Endodermal cell (in vitro differentiated cells): ENCODE measurements at regions not wholly inside any gene's neighbourhood (a gene's known extent, or its start where the extent isn't known, plus 50 kb on each side); places are given as distances from the start of the nearest gene placed in this dataset.

ENCODE experiments used
- DNase-seq: peaks from one replicate; pipeline ENCODE4 v3.0.0-alpha.2; 2017
- H3K27ac ChIP-seq: 2 replicates; pipeline ENCODE4 v1.5.1; 2013; ENCODE audit warnings: mild to moderate bottlenecking, low read depth, low read length, moderate library complexity
- H3K27me3 ChIP-seq: 2 replicates; pipeline ENCODE4 v1.6.1; 2013; ENCODE audit warnings: mild to moderate bottlenecking, low read length, moderate library complexity; ENCODE audit not compliant: insufficient read depth, control insufficient read depth, poor library complexity, severe bottlenecking
- H3K36me3 ChIP-seq: 2 replicates; pipeline ENCODE4 v1.7.0; 2013; ENCODE audit warnings: mild to moderate bottlenecking, low read length, moderate library complexity; ENCODE audit not compliant: control insufficient read depth, insufficient read depth
- H3K4me1 ChIP-seq: one replicate; pipeline ENCODE4 v1.7.0; 2013; ENCODE audit warnings: low read length; ENCODE audit not compliant: control insufficient read depth, insufficient read depth
- H3K4me3 ChIP-seq: 2 replicates; pipeline ENCODE4 v1.5.1; 2013; ENCODE audit warnings: mild to moderate bottlenecking, low read length, moderate library complexity
- H3K9ac ChIP-seq: 2 replicates; pipeline ENCODE4 v1.6.1; 2013; ENCODE audit warnings: mild to moderate bottlenecking, low read length, moderate library complexity; ENCODE audit not compliant: poor library complexity, severe bottlenecking; ENCODE audit errors: extremely low read depth
- H3K9me3 ChIP-seq: 2 replicates; pipeline ENCODE4 v1.6.1; 2013; ENCODE audit warnings: mild to moderate bottlenecking, low read length, moderate library complexity; ENCODE audit not compliant: control insufficient read depth
- H3K27ac Mint-ChIP-seq: 2 replicates; pipeline ENCODE4 v1.8.0; 2020; ENCODE audit warnings: mixed read lengths
- H3K27me3 Mint-ChIP-seq: 2 replicates; pipeline ENCODE4 v1.8.0; 2021; ENCODE audit warnings: mild to moderate bottlenecking, mixed read lengths; ENCODE audit not compliant: insufficient read depth
- H3K36me3 Mint-ChIP-seq: 2 replicates; pipeline ENCODE4 v1.8.0; 2020; ENCODE audit warnings: low read depth, mixed read lengths
- H3K4me1 Mint-ChIP-seq: 2 replicates; pipeline ENCODE4 v1.8.0; 2020; ENCODE audit warnings: mixed read lengths
- H3K4me3 Mint-ChIP-seq: 2 replicates; pipeline ENCODE4 v1.8.0; 2020; ENCODE audit warnings: mild to moderate bottlenecking, moderate library complexity, mixed read lengths
- H3K9me3 Mint-ChIP-seq: 2 replicates; pipeline ENCODE4 v1.8.0; 2020; ENCODE audit warnings: mild to moderate bottlenecking, mixed read lengths
- WGBS, 2 experiments: methylation state at CpG; one replicate each; pipeline versions ENCODE4 v1.1.5 to v1.1.7; 2013; ENCODE audit warnings: missing lambda C conversion rate in 2 of 2, mixed read lengths in 1 of 2; ENCODE audit not compliant: insufficient coverage in 1 of 2, insufficient read length in 1 of 2; 5-methylcytosine and 5-hydroxymethylcytosine counted together
- TF ChIP-seq, protein P1 (sequence below): fragments of 200-600 bp; sonication (generic); conservative IDR thresholded peaks from 2 replicates; pipeline ENCODE4 v1.5.0; 2021; ENCODE audit warnings: antibody characterized with exemption, mild to moderate bottlenecking

GRCh38 chr15:99845009-99845408, 111.8 kb upstream of the LYSMD4 start:
- Mint-ChIP-seq H3K4me3 (no peak overlapping the region), H3K27ac (no peak overlapping the region), H3K36me3 (no peaks in the 10 kb centered on the region), H3K4me1 (no peaks in the 10 kb centered on the region), H3K9me3 (no peaks in the 10 kb centered on the region), H3K27me3 (no peaks in the 10 kb centered on the region)
- TF ChIP-seq, protein P1, sequence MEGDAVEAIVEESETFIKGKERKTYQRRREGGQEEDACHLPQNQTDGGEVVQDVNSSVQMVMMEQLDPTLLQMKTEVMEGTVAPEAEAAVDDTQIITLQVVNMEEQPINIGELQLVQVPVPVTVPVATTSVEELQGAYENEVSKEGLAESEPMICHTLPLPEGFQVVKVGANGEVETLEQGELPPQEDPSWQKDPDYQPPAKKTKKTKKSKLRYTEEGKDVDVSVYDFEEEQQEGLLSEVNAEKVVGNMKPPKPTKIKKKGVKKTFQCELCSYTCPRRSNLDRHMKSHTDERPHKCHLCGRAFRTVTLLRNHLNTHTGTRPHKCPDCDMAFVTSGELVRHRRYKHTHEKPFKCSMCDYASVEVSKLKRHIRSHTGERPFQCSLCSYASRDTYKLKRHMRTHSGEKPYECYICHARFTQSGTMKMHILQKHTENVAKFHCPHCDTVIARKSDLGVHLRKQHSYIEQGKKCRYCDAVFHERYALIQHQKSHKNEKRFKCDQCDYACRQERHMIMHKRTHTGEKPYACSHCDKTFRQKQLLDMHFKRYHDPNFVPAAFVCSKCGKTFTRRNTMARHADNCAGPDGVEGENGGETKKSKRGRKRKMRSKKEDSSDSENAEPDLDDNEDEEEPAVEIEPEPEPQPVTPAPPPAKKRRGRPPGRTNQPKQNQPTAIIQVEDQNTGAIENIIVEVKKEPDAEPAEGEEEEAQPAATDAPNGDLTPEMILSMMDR: no peak
- no peak overlapping the region for H3K4me3 ChIP-seq
- H3K4me1 ChIP-seq: no peaks in the 10 kb centered on the region
- no peak overlapping the region for H3K27ac ChIP-seq
- no peak overlapping the region for H3K9ac ChIP-seq
- no peak for DNase-seq
- 95 to 100% methylated on average over 1 to 3 of the region's 3 CpGs for WGBS, 2 experiments
- no peaks in the 10 kb centered on the region for H3K27me3 ChIP-seq
- H3K9me3 ChIP-seq: no peaks in the 10 kb centered on the region
- H3K36me3 ChIP-seq: no peaks in the 10 kb centered on the region

DNA sequence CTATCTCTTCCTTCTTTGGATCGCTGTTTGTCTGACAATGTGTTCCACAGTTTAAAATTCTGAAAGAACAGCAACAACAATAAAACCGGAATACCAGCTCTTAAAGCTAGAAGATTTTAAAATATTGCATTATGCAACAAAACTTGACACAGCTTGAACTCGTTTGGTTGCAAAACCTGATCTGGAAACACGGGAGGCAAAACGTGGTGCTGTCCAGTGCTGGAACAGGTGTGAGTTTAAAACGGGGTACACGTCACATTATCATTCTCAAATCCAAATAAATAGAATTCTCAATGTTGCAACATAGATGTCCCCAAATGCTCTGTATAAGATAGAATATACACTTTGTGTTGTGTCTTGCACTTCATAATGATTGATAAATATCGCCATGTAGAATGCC, 110.9 kb upstream of the LYSMD4 start:
- Histone ChIP-seq H3K27ac (no peak overlapping the region), H3K4me3 (no peak overlapping the region), H3K9ac (no peak overlapping the region), H3K36me3 (no peaks in the 10 kb centered on the region), H3K9me3 (no peaks in the 10 kb centered on the region), H3K4me1 (no peaks in the 10 kb centered on the region), H3K27me3 (no peaks in the 10 kb centered on the region)
- TF ChIP-seq, protein P1: no peak
- no peak for DNase-seq
- Mint-ChIP-seq H3K9me3 (no peaks in the 10 kb centered on the region), H3K27me3 (no peaks in the 10 kb centered on the region), H3K4me3 (no peak overlapping the region), H3K4me1 (no peaks in the 10 kb centered on the region), H3K27ac (no peak overlapping the region), H3K36me3 (no peaks in the 10 kb centered on the region)
- 65 to 81% methylated on average over 3 to 7 of the region's 8 CpGs for WGBS, 2 experiments

- WGBS, 2 experiments: 80 to 89% methylated on average over 1 of the region's 1 CpG
- H3K27ac ChIP-seq: no peak overlapping the region
- Mint-ChIP-seq H3K4me1 (no peaks in the 10 kb centered on the region), H3K4me3 (no peak overlapping the region), H3K27ac (no peak overlapping the region), H3K36me3 (no peaks in the 10 kb centered on the region), H3K9me3 (no peaks in the 10 kb centered on the region), H3K27me3 (no peaks in the 10 kb centered on the region)
- no peaks in the 10 kb centered on the region for H3K4me1 ChIP-seq
- H3K4me3 ChIP-seq: no peak overlapping the region
- H3K9me3 ChIP-seq: no peaks in the 10 kb centered on the region
- no peak for DNase-seq
- H3K27me3 ChIP-seq: no peaks in the 10 kb centered on the region
- TF ChIP-seq, protein P1: no peak
- no peaks in the 10 kb centered on the region for H3K36me3 ChIP-seq
- H3K9ac ChIP-seq: no peak overlapping the region
Measured at GRCh38 chr15:99842071-99842470, 108.8 kb upstream of the LYSMD4 start.
